IMR-90 (cell line): ENCODE measurements at regions not wholly inside any gene's neighbourhood (a gene's known extent, or its start where the extent isn't known, plus 50 kb on each side); places are given as distances from the start of the nearest gene placed in this dataset.

ENCODE experiments used
- ATAC-seq: fragments of 200-7000 bp; cut with Tn5 transposase; 2 replicates; pipeline ENCODE4 v1.9.1; 2020; ENCODE audit warnings: low read depth, mild to moderate bottlenecking, moderate library complexity
- BruUV-seq: library from RNA; stranded (reverse); fragments of 400-500 nt; replicated peaks from 2 replicates; lab custom pipeline; 2021; lab: Mats Ljungman, UMichigan
- CTCF ChIA-PET: fragments of 300-600 bp; formaldehyde crosslinking; extraction: SDS; loops from one replicate; lab custom pipeline; 2021; ENCODE audit warnings: antibody characterized with exemption; lab: Yijun Ruan, JAX
- POLR2A ChIA-PET: fragments of 300-600 bp; sonication (Branson Sonifier 250); formaldehyde crosslinking; loops from one replicate; lab custom pipeline; 2022; ENCODE audit warnings: antibody characterized with exemption; ENCODE audit not compliant: unreplicated experiment; lab: Charles Lee
- DNase-seq: peaks from one replicate; pipeline ENCODE4 v3.0.0; 2013
- H2AFZ ChIP-seq: replicated peaks from 2 replicates; pipeline ENCODE3; 2013; ENCODE audit warnings: low read length, mild to moderate bottlenecking; ENCODE audit not compliant: poor library complexity
- H2AK5ac ChIP-seq: 2 replicates; pipeline ENCODE4 v1.6.1; 2013; ENCODE audit warnings: low read depth, low read length, inconsistent platforms
- H2AK9ac ChIP-seq: replicated peaks from 2 replicates; pipeline ENCODE3; 2013; ENCODE audit warnings: mild to moderate bottlenecking, low read depth, low read length, moderate library complexity; ENCODE audit not compliant: poor library complexity
- H2BK120ac ChIP-seq: 2 replicates; pipeline ENCODE4 v1.6.1; 2013; ENCODE audit warnings: low read depth, low read length, inconsistent platforms
- H2BK15ac ChIP-seq: 3 replicates; pipeline ENCODE4 v1.6.1; 2013; ENCODE audit warnings: low read depth, low read length, inconsistent platforms
- H2BK20ac ChIP-seq: 2 replicates; pipeline ENCODE4 v1.6.1; 2013; ENCODE audit warnings: low read depth, mild to moderate bottlenecking, inconsistent platforms, low read length, moderate library complexity
- H2BK5ac ChIP-seq: 2 replicates; pipeline ENCODE4 v1.6.1; 2013; ENCODE audit warnings: mild to moderate bottlenecking, low read depth, low read length, inconsistent platforms; ENCODE audit not compliant: poor library complexity, severe bottlenecking
- H3K14ac ChIP-seq: replicated peaks from 2 replicates; pipeline ENCODE4 v1.6.1; 2013; ENCODE audit warnings: low read depth, low read length, inconsistent platforms
- H3K18ac ChIP-seq: 2 replicates; pipeline ENCODE4 v1.6.1; 2013; ENCODE audit warnings: low read depth, low read length, control low read depth
- H3K23ac ChIP-seq: 2 replicates; pipeline ENCODE4 v1.6.1; 2013; ENCODE audit warnings: low read depth, low read length, inconsistent platforms
- H3K27ac ChIP-seq: 2 replicates; pipeline ENCODE4 v1.5.1; 2013; ENCODE audit warnings: mild to moderate bottlenecking, control low read depth, low read length; ENCODE audit not compliant: insufficient read depth
- H3K27me3 ChIP-seq: 2 replicates; pipeline ENCODE4 v1.6.1; 2013; ENCODE audit warnings: low read length; ENCODE audit not compliant: control insufficient read depth, insufficient read depth
- H3K36me3 ChIP-seq: 2 replicates; pipeline ENCODE4 v1.6.1; 2013; ENCODE audit warnings: low read length, mixed read lengths; ENCODE audit not compliant: control insufficient read depth, insufficient read depth
- H3K4ac ChIP-seq: 2 replicates; pipeline ENCODE4 v1.6.1; 2013; ENCODE audit warnings: low read depth, low read length, inconsistent platforms
- H3K4me1 ChIP-seq: 2 replicates; pipeline ENCODE4 v1.6.1; 2013; ENCODE audit warnings: low read length, mixed read lengths; ENCODE audit not compliant: control insufficient read depth, insufficient read depth
- H3K4me2 ChIP-seq: 2 replicates; pipeline ENCODE4 v1.6.1; 2013; ENCODE audit warnings: low read depth, mild to moderate bottlenecking, control low read depth, low read length, moderate library complexity
- H3K4me3 ChIP-seq: 2 replicates; pipeline ENCODE4 v1.5.1; 2013; ENCODE audit warnings: low read depth, mild to moderate bottlenecking, control low read depth, low read length, moderate library complexity; ENCODE audit not compliant: insufficient read depth
- H3K56ac ChIP-seq: 2 replicates; pipeline ENCODE4 v1.6.1; 2013; ENCODE audit warnings: low read length, inconsistent platforms; ENCODE audit not compliant: insufficient read depth; ENCODE audit errors: extremely low read depth
- H3K79me1 ChIP-seq, 2 experiments: 2 replicates each; pipeline ENCODE4 v1.6.1; 2013; ENCODE audit warnings: low read length in 2 of 2, inconsistent platforms in 1 of 2, low read depth in 1 of 2
- H3K9ac ChIP-seq: 2 replicates; pipeline ENCODE4 v1.6.1; 2013; ENCODE audit warnings: low read depth, low read length, control low read depth
- H3K9me1 ChIP-seq: 2 replicates; pipeline ENCODE4 v1.6.1; 2013; ENCODE audit warnings: low read length, inconsistent platforms; ENCODE audit not compliant: insufficient read depth
- H3K9me3 ChIP-seq: 2 replicates; pipeline ENCODE4 v1.6.1; 2013; ENCODE audit warnings: low read length; ENCODE audit not compliant: control insufficient read depth, insufficient read depth
- H4K20me1 ChIP-seq: 2 replicates; pipeline ENCODE4 v1.6.1; 2013; ENCODE audit warnings: low read length, inconsistent platforms; ENCODE audit not compliant: insufficient read depth
- H4K5ac ChIP-seq: 2 replicates; pipeline ENCODE4 v1.6.1; 2013; ENCODE audit warnings: mild to moderate bottlenecking, low read depth, low read length, control low read depth
- H4K8ac ChIP-seq, 2 experiments: 2 replicates each; pipeline ENCODE4 v1.6.1; 2013; ENCODE audit warnings: low read depth in 2 of 2, low read length in 2 of 2, control low read depth in 1 of 2, inconsistent platforms in 1 of 2
- H4K91ac ChIP-seq: 2 replicates; pipeline ENCODE4 v1.6.1; 2013; ENCODE audit warnings: low read depth, low read length, inconsistent platforms; ENCODE audit not compliant: insufficient read depth
- BHLHE40 ChIP-seq: fragments of 150-350 bp; IDR thresholded peaks from 2 replicates; pipeline ENCODE4 v1.6.1; 2016; ENCODE audit warnings: mild to moderate bottlenecking, low read depth, low read length
- CEBPB ChIP-seq: IDR thresholded peaks from 2 replicates; pipeline ENCODE4 v1.6.1; 2012; ENCODE audit warnings: low read depth, low read length, improper control_type of control experiment
- CHD1 ChIP-seq: IDR thresholded peaks from 2 replicates; pipeline ENCODE4 v1.6.1; 2012; ENCODE audit warnings: low read depth, low read length, improper control_type of control experiment
- CTCF ChIP-seq: conservative IDR thresholded peaks from 2 replicates; pipeline ENCODE4 v1.5.1; 2012; ENCODE audit warnings: mild to moderate bottlenecking, low read depth, low read length, improper control_type of control experiment
- FOS ChIP-seq: fragments of 150-350 bp; IDR thresholded peaks from 2 replicates; pipeline ENCODE4 v1.6.1; 2016; ENCODE audit warnings: low read depth, low read length
- MAFK ChIP-seq: IDR thresholded peaks from 2 replicates; pipeline ENCODE4 v1.6.1; 2012; ENCODE audit warnings: low read depth, low read length, improper control_type of control experiment
- MAZ ChIP-seq: IDR thresholded peaks from 2 replicates; pipeline ENCODE4 v1.6.1; 2012; ENCODE audit warnings: low read depth, mild to moderate bottlenecking, low read length, improper control_type of control experiment, moderate library complexity, borderline replicate concordance
- MXI1 ChIP-seq: IDR thresholded peaks from 2 replicates; pipeline ENCODE4 v1.6.1; 2012; ENCODE audit warnings: low read depth, mild to moderate bottlenecking, low read length, moderate library complexity, borderline replicate concordance
- NFE2L2 ChIP-seq: fragments of 150-350 bp; IDR thresholded peaks from 2 replicates; pipeline ENCODE4 v1.6.1; 2016; ENCODE audit warnings: low read depth, mild to moderate bottlenecking, low read length
- POLR2A ChIP-seq: IDR thresholded peaks from 2 replicates; pipeline ENCODE4 v1.6.1; 2012; ENCODE audit warnings: mild to moderate bottlenecking, low read depth, low read length
- RAD21 ChIP-seq: IDR thresholded peaks from 2 replicates; pipeline ENCODE4 v1.6.1; 2012; ENCODE audit warnings: low read length, improper control_type of control experiment
- RCOR1 ChIP-seq: IDR thresholded peaks from 2 replicates; pipeline ENCODE4 v1.6.1; 2012; ENCODE audit warnings: mild to moderate bottlenecking, low read length, improper control_type of control experiment; ENCODE audit not compliant: insufficient replicate concordance
- RFX5 ChIP-seq: IDR thresholded peaks from 2 replicates; pipeline ENCODE4 v1.8.0; 2012; ENCODE audit warnings: low read depth, mild to moderate bottlenecking, low read length, moderate library complexity
- SMC3 ChIP-seq: fragments of 150-350 bp; IDR thresholded peaks from 2 replicates; pipeline ENCODE4 v1.6.1; 2016; ENCODE audit warnings: low read depth, mild to moderate bottlenecking, antibody characterized with exemption, low read length, moderate library complexity
- WGBS, 2 experiments: methylation state at CpG; one replicate each; pipeline versions ENCODE4 v1.1.5 to v1.1.7; 2013; ENCODE audit warnings: missing lambda C conversion rate in 2 of 2; ENCODE audit not compliant: insufficient read length in 1 of 2; ENCODE audit errors: extremely low coverage in 2 of 2; 5-methylcytosine and 5-hydroxymethylcytosine counted together
- dilution Hi-C: fragments of 300-500 bp; cut with HindIII; formaldehyde crosslinking; loops from one replicate; pipeline ENCODE4 v1.14.3; 2018; ENCODE audit warnings: low sequenced_read_pairs; ENCODE audit not compliant: unreplicated experiment
- in situ Hi-C: fragments of 300-500 bp; cut with MboI; formaldehyde crosslinking; loops from 3 replicates; pipeline ENCODE4 v1.14.3; 2019; ENCODE audit warnings: low sequenced_read_pairs, inconsistent platforms, mixed read lengths
- intact Hi-C: fragments of 100-400 bp; cut with micrococcal nuclease; formaldehyde crosslinking; loops from 2 replicates; pipeline ENCODE4 v1.10.0; 2022
- TF ChIP-seq, protein P1 (sequence below): fragments of 150-350 bp; IDR thresholded peaks from 2 replicates; pipeline ENCODE4 v1.6.1; 2016; ENCODE audit warnings: low read depth, mild to moderate bottlenecking, low read length, moderate library complexity, borderline replicate concordance
- TF ChIP-seq, protein P2 (sequence below): fragments of 150-350 bp; IDR thresholded peaks from 2 replicates; pipeline ENCODE4 v1.6.1; 2017; ENCODE audit warnings: mild to moderate bottlenecking, antibody characterized with exemption, low read length, low read depth

- dilution Hi-C loops (no loop called here), intact Hi-C loops (no loop called here), in situ Hi-C loops (no loop called here)
- Histone ChIP-seq H3K9ac (no peak overlapping the region), H3K4me3 (no peak overlapping the region), H2BK20ac (no peak overlapping the region), H2BK5ac (no peak overlapping the region), H3K4me2 (no peak overlapping the region), H3K36me3 (no peaks in the 10 kb centered on the region), H3K23ac (no peak overlapping the region), H2AK9ac (no peak overlapping the region), H3K56ac (no peak overlapping the region), H3K4me1 (no peaks in the 10 kb centered on the region), H3K27me3 (peaks cover 4% of the 10 kb centered on the region; the same call in 1 of the 2 replicates), H3K14ac (no peak overlapping the region), H4K91ac (no peak overlapping the region), H3K9me3 (no peaks in the 10 kb centered on the region), H4K5ac (no peak overlapping the region), H3K79me1 (no peaks in the 10 kb centered on the region), H4K20me1 (no peaks in the 10 kb centered on the region), H2AK5ac (no peak overlapping the region), H2BK15ac (no peak overlapping the region), H3K9me1 (no peaks in the 10 kb centered on the region), H3K4ac (no peak overlapping the region), H3K18ac (no peak overlapping the region), H2BK120ac (no peak overlapping the region), H4K8ac (no peak overlapping the region), H3K27ac (no peak overlapping the region), H2AFZ (no peak overlapping the region)
- BruUV-seq: no TSS peak
- no CpG with 5 or more reads among the region's 6 CpGs for WGBS, 2 experiments
- TF ChIP-seq MAFK: no peak
- TF ChIP-seq, protein P1, sequence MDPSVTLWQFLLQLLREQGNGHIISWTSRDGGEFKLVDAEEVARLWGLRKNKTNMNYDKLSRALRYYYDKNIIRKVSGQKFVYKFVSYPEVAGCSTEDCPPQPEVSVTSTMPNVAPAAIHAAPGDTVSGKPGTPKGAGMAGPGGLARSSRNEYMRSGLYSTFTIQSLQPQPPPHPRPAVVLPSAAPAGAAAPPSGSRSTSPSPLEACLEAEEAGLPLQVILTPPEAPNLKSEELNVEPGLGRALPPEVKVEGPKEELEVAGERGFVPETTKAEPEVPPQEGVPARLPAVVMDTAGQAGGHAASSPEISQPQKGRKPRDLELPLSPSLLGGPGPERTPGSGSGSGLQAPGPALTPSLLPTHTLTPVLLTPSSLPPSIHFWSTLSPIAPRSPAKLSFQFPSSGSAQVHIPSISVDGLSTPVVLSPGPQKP: no peak
- no peak for TF ChIP-seq BHLHE40
- TF ChIP-seq RAD21: no peak
- TF ChIP-seq SMC3: no peak
- TF ChIP-seq MXI1: no peak
- TF ChIP-seq FOS: no peak
- no peak for TF ChIP-seq MAZ
- no peak for TF ChIP-seq CTCF
- TF ChIP-seq NFE2L2: no peak
- TF ChIP-seq POLR2A: no peak
- TF ChIP-seq RFX5: no peak
- TF ChIP-seq CHD1: no peak
- no peak for TF ChIP-seq RCOR1
- TF ChIP-seq, protein P2, sequence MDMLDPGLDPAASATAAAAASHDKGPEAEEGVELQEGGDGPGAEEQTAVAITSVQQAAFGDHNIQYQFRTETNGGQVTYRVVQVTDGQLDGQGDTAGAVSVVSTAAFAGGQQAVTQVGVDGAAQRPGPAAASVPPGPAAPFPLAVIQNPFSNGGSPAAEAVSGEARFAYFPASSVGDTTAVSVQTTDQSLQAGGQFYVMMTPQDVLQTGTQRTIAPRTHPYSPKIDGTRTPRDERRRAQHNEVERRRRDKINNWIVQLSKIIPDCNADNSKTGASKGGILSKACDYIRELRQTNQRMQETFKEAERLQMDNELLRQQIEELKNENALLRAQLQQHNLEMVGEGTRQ: no peak
- TF ChIP-seq CEBPB: no peak
- ChIA-PET POLR2A (no interaction called here), CTCF (no interaction called here)
- ATAC-seq (no peak), DNase-seq (no peak)
These were observed 93.3 kb upstream of the SULF2 start for GRCh38 chr20:47878601-47879027.
